K562 (cell line): ENCODE measurements at regions not wholly inside any gene's neighbourhood (a gene's known extent, or its start where the extent isn't known, plus 50 kb on each side); places are given as distances from the start of the nearest gene placed in this dataset.

Experiments used
- ATF6 ChIP-seq: sonication (generic); formaldehyde crosslinking; IDR thresholded peaks from 2 replicates; pipeline ENCODE4 v1.4.0; 2020; ENCODE audit warnings: mild to moderate bottlenecking, missing genetic modification reagents
- BCL6 ChIP-seq: fragments of 250-450 bp; sonication (Bioruptor Pico); IDR thresholded peaks from 2 replicates; pipeline ENCODE4 v1.4.0; 2020
- CREB3 ChIP-seq: fragments of 450-650 bp; conservative IDR thresholded peaks from 2 replicates; pipeline ENCODE4 v1.6.1; 2016; ENCODE audit warnings: missing genetic modification characterization, low read depth, mild to moderate bottlenecking, missing compliant biosample characterization, moderate library complexity
- ELF2 ChIP-seq: fragments of 250-450 bp; sonication (Bioruptor Pico); IDR thresholded peaks from 2 replicates; pipeline ENCODE4 v1.5.0; 2021; ENCODE audit warnings: mild to moderate bottlenecking
- ESRRA ChIP-seq: fragments of 450-650 bp; IDR thresholded peaks from 2 replicates; pipeline ENCODE4 v1.6.1; 2014; ENCODE audit warnings: low read depth, mild to moderate bottlenecking, moderate library complexity, borderline replicate concordance
- HMGN3 ChIP-seq: IDR thresholded peaks from 2 replicates; pipeline ENCODE4 v1.6.1; 2011; ENCODE audit warnings: borderline replicate concordance, low read depth, mild to moderate bottlenecking, mixed read lengths, low read length; ENCODE audit not compliant: insufficient read length; ENCODE audit errors: extremely low read depth
- MLX ChIP-seq, 2 experiments: fragments of 450-650 bp in 1 of 2; sonication (generic) in 1 of 2; formaldehyde crosslinking; conservative IDR thresholded peaks; 2 replicates each; pipeline versions ENCODE4 v1.4.0 to v1.8.1; 2020 to 2022; ENCODE audit warnings: mild to moderate bottlenecking in 1 of 2, missing genetic modification reagents in 1 of 2
- NCOA4 ChIP-seq: fragments of 450-650 bp; IDR thresholded peaks from 2 replicates; pipeline ENCODE4 v1.6.1; 2018; ENCODE audit warnings: mild to moderate bottlenecking; ENCODE audit not compliant: partially characterized antibody
- NFE2L1 ChIP-seq: fragments of 450-650 bp; IDR thresholded peaks from 2 replicates; pipeline ENCODE4 v1.6.1; 2016; ENCODE audit warnings: missing genetic modification characterization, low read depth, mild to moderate bottlenecking, missing compliant biosample characterization, moderate library complexity, borderline replicate concordance
- PYGO2 ChIP-seq: fragments of 450-650 bp; IDR thresholded peaks from 2 replicates; pipeline ENCODE4 v1.6.1; 2016; ENCODE audit warnings: mild to moderate bottlenecking, missing genetic modification characterization, moderate library complexity, missing compliant biosample characterization
- RAD21 ChIP-seq, 2 experiments: fragments of 250-450 bp in 1 of 2; fragments of 450-650 bp in 1 of 2; sonication (Bioruptor Pico) in 1 of 2; formaldehyde crosslinking in 1 of 2; IDR thresholded peaks in 1 of 2; conservative IDR thresholded peaks in 1 of 2; 2 replicates each; pipeline versions ENCODE4 v1.4.0 to v1.8.0; 2020 to 2022; ENCODE audit warnings: mild to moderate bottlenecking in 2 of 2, moderate library complexity in 1 of 2
- RB1 ChIP-seq: fragments of 450-650 bp; IDR thresholded peaks from 2 replicates; pipeline ENCODE4 v1.6.1; 2017; ENCODE audit warnings: low read depth, mild to moderate bottlenecking
- STAG1 ChIP-seq: sonication (generic); formaldehyde crosslinking; IDR thresholded peaks from 2 replicates; pipeline ENCODE4 v1.5.0; 2020; ENCODE audit warnings: missing genetic modification reagents, borderline replicate concordance
- STAT6 ChIP-seq: sonication (generic); formaldehyde crosslinking; IDR thresholded peaks from 2 replicates; pipeline ENCODE4 v1.8.1; 2023; ENCODE audit warnings: mild to moderate bottlenecking, missing genetic modification reagents
- TBP ChIP-seq: optimal IDR thresholded peaks from 2 replicates; pipeline ENCODE3; 2011; ENCODE audit warnings: low read depth, low read length, improper control_type of control experiment
- TEAD2 ChIP-seq: fragments of 450-650 bp; IDR thresholded peaks from 2 replicates; pipeline ENCODE4 v1.6.1; 2016; ENCODE audit warnings: missing genetic modification characterization, control low read depth, missing compliant biosample characterization
- ZBTB9 ChIP-seq: fragments of 450-650 bp; formaldehyde crosslinking; IDR thresholded peaks from 2 replicates; pipeline ENCODE4 v1.4.0; 2020; ENCODE audit warnings: mild to moderate bottlenecking, moderate library complexity
- ZNF561 ChIP-seq: fragments of 450-650 bp; formaldehyde crosslinking; conservative IDR thresholded peaks from 2 replicates; pipeline ENCODE4 v1.4.0; 2020; ENCODE audit warnings: mild to moderate bottlenecking, moderate library complexity
- ZNF766 ChIP-seq: fragments of 200-800 bp; sonication (Bioruptor generic); conservative IDR thresholded peaks from 2 replicates; pipeline ENCODE4 v1.6.1; 2016; ENCODE audit warnings: missing genetic modification characterization, missing compliant biosample characterization

- 0 out of 2 replicates have a peak, but pooled peaks have one; percentile 37 for TF ChIP-seq ZNF766 (CRISPR knock-in tag)
- no peak for TF ChIP-seq STAG1
- TF ChIP-seq RB1, result peak; percentile 20; the same call in 1 of the 2 replicates
- no peak for TF ChIP-seq MLX (CRISPR knock-in tag; conservative IDR thresholded peaks at IDR 0.05)
- TF ChIP-seq STAT6 (CRISPR knock-in tag), result no peak
- TF ChIP-seq PYGO2 (tag), result no peak
- peak; percentile 64; the same call in 1 of the 2 replicates for TF ChIP-seq ELF2
- no peak for TF ChIP-seq NCOA4
- TF ChIP-seq ZNF561 (CRISPR knock-in tag), result no peak
- TF ChIP-seq BCL6 (CRISPR knock-in tag), result no peak
- no peak; a peak in 1 of 4 replicates for TF ChIP-seq RAD21 (CRISPR knock-in tag; conservative IDR thresholded peaks at IDR 0.05 in 1 of 2, IDR thresholded peaks at IDR 0.05 in 1 of 2)
- peak; percentile 92 for TF ChIP-seq HMGN3
- TF ChIP-seq ZBTB9, result peak; percentile 32; the same call in 1 of the 2 replicates
- no peak for TF ChIP-seq TEAD2 (tag)
- no peak for TF ChIP-seq NFE2L1 (tag)
- TF ChIP-seq TBP, result no peak
- peak; percentile 65 for TF ChIP-seq ESRRA
- 0 out of 2 replicates have a peak, but pooled peaks have one; percentile 25 for TF ChIP-seq CREB3 (tag)
- TF ChIP-seq ATF6 (CRISPR knock-in tag), result no peak
Measured at GRCh38 chr3:193853511-193854219, 260.7 kb downstream of the OPA1 start (continued).
